ENCODE measurements at regions not wholly inside any gene's neighbourhood (a gene's known extent, or its start where the extent isn't known, plus 50 kb on each side); places are given as distances from the start of the nearest gene placed in this dataset.

DNA sequence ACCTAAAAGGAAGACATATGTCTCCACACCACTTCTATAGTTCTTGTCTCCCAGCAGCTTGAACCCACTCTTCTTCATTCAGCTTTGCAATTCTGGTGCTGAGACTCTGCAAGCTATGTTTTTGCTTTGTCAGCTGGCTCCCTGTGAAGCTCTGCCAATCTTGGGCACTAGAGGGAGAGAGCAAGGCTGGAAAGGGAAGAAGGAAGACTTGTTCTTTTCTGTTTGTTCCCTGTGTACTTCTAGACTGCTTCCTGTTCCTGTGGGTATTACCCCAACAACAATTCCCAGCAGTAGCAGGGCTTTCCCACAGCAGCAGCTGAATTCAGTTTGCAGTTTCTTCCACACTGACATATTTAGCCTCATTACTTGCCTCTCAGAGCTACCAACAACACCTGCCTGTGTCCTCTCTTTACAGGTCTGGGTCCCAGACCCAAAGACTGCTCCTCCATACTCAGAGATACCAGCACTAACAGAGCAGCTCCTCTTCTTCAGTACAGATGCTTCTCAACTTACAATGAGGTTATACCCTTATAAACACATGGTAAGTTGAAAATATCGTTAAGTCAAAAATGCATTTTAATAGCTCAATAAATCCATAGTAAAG lies 275.2 kb upstream of the NEGR1 start:
- peak; percentile 22 for DNase-seq (ENCODE audit: low read depth, low spot score)

DNA sequence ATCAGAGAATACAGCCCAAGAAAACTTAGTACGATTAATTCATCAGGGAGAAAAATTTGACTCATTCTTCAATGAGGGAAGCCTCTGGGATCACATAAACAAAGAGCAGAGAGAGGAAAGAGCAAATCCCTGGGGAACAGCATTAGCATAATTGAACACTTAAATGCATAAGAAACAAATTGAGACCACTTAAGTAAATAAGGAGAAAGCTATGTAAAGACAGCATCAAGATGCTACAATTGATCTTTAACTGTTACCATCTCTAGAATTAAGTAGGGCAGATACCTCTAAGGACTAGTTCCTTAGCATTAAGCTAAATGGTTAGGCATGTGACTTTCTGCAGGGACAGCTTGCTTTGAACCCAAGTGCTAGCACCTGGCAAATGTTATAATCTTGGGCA lies 265.1 kb upstream of the NEGR1 start:
- DNase-seq (ENCODE audit: low read depth, low spot score): no peak
- H3K4me3 ChIP-seq (ENCODE audit: low read length): no peak overlapping the region

More for the DNA sequence above, 275.2 kb upstream of the NEGR1 start:
- no peak overlapping the region for H3K4me3 ChIP-seq (ENCODE audit: low read length)

DNA sequence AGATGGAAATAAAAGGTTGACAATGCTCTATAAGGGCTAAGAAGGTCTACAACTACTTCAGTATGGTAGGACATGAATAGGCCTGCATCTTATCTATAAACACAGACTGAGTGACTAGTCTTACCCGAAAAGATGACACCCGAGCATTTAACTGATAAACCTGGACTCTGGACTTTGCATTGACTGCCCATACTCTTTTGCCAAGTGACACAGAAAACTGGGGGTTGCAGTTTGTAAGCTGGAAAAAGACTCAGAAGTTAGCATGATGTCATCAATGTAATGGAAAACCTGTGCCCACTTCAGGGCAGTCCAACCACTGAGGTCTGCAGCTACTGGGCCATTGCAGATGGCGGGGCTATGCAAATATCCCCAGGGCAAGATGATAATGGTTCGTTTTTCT lies 258.3 kb upstream of the NEGR1 start:
- no peak overlapping the region for H3K4me3 ChIP-seq (ENCODE audit: low read length)

DNA sequence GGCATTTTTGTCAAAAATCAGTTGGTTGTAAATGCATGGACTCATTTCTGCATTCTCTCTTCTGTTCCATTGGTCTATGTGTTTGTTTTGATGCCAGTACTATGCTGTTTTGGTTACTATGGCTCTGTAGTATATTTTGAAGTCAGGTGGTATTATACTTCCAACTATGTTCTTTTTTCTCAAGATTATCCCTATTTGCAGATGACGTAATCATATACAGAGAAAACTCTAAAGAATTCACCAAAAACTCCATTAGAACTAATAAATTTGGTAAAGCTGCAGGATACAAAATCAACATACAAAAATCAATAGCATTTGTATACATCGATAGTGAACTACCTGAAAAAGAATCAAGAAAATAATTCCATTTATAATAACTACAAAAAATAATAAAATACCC lies 253.1 kb upstream of the NEGR1 start:
- no peak for DNase-seq (ENCODE audit: low read depth, low spot score)
- H3K4me3 ChIP-seq (ENCODE audit: low read length): no peak overlapping the region

More for the DNA sequence above, 258.3 kb upstream of the NEGR1 start:
- no peak for DNase-seq (ENCODE audit: low read depth, low spot score)

DNA sequence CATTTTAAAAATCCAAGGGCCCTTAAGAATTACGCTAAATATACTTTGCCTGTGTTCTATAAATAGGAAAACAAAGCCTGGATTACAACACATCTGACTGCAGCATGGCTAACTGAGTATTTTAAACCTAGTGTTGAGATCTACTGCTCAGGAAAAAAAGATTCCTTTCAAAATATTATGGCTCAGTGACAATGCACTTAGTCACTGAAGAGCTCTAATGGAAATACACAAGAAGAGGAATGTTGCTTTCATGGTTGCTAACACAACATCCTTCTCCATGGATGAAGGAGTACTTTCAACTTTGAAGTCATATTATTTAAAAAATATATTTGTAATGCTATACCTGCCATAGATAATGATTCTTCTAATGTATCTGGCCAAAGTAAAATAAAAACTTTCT lies 248.3 kb upstream of the NEGR1 start:
- no peak for DNase-seq (ENCODE audit: low read depth, low spot score)
- H3K4me3 ChIP-seq (ENCODE audit: low read length): no peak overlapping the region

DNA sequence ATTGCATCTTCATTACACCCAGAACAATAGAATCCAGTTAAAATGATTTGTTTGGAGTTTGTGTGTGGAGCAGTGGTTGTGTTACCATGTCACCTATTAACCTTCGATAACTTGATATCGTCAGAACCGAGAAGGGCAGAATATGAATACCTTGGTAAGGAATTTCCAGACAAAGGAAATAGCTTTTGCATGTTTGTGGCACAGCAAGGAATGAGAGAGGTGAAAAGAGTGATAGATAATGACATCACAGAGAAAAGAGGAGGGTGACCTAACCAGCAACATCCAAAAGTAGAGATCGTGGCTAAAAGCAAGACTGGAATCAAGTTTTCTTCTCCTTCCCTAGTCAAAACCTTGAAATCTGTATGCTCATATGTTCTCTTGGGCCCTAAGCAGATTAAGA lies 244.6 kb upstream of the NEGR1 start:
- H3K4me3 ChIP-seq (ENCODE audit: low read length): no peak overlapping the region
- no peak for DNase-seq (ENCODE audit: low read depth, low spot score)

DNA sequence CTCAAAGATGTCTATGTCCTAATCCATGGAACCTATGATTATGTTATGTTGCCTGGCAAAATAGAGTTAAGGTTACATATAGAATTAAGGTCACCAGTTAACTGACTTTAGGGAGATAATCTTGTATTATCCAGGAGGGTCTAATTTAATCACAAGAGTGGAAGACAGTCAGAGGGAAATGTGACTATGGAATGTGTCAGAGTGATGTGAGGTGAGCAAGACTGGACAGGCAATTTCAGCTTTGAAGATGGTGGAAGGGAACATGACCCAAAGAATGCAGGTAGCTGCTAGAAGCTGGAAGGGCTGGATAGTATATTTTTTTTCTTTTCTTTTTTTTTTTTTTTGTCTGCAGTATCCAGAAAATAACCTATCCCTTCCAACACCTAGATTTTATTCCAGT lies 241.7 kb upstream of the NEGR1 start:
- no peak overlapping the region for H3K4me3 ChIP-seq (ENCODE audit: low read length)
- no peak for DNase-seq (ENCODE audit: low read depth, low spot score)

DNA sequence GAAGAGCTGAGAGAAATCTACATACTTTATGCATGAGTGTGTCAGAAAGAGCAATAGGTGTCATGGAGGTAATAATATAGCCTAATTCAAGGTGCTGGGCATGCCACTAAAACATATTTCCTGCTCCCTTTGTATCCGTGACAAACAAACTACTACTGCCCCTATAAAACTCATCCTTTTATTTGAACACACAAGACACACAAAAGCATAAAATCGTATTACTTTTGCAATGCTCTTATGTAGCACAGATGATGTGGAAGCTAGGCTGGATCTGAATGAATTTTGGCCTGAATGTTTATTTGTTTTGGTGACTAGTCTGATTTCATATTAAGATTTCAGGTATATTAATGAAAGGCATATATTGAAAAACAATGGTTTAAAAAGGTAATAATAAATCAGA lies 239.3 kb upstream of the NEGR1 start:
- no peak for DNase-seq (ENCODE audit: low read depth, low spot score)
- no peak overlapping the region for H3K4me3 ChIP-seq (ENCODE audit: low read length)

DNA sequence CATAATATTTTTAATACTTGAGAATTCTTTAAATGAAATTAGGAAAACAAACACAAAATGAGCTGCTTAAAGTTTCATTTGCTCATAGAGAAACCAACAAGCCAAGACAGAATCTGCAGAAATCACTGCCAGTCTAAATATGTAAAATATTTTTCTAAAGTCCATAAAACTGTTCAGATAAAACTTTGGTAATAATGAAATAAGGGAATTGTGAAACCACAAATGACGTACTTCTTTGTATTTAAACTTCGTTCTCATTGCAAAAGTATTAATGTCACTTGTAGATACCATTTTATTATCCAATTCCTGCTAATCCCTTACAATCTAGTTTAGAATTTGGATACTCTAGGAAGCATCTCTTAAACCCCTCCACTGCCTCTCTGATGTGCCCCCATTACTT lies 234.5 kb upstream of the NEGR1 start:
- no peak overlapping the region for H3K4me3 ChIP-seq (ENCODE audit: low read length)
- no peak for DNase-seq (ENCODE audit: low read depth, low spot score)

DNA sequence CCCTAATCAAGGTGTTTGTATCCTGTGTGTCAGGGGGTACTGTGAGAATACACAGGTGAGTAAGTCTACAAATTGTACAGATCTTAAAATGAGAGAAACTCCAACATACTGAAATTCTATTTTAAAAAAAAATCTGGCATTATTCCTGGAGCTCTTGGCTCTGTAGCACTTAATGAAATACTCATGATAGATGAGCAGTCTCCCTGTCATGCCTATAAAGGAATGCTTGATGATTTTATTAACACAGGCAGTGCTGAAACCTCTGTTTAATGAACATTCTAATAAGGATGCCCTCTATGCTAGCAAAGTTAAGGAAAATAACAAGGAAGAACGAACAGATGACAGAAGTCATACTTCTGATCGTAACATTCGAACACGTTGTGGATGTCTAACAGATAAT lies 233.9 kb upstream of the NEGR1 start:
- no peak for DNase-seq (ENCODE audit: low read depth, low spot score)
- no peak overlapping the region for H3K4me3 ChIP-seq (ENCODE audit: low read length)

DNA sequence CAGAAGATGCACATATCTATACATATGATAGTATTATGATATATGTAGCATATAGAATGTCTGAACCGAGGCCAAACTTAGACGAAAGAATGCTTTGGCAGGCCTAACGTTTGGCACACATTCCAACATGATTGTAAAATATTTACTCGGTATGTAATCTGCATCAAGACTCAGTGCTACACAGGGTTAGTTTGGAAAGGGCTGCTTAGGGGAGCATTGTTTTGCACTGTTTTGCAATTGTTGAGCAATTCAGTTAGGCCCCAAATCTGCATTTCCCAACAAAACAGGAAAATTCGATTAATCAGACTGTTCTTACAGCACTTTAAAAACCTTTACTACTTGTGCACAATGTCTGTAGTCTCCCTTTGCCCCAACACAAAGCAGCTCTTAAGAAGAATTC lies 216.0 kb upstream of the NEGR1 start:
- no peak overlapping the region for H3K4me3 ChIP-seq (ENCODE audit: low read length)
- DNase-seq (ENCODE audit: low read depth, low spot score): no peak

DNA sequence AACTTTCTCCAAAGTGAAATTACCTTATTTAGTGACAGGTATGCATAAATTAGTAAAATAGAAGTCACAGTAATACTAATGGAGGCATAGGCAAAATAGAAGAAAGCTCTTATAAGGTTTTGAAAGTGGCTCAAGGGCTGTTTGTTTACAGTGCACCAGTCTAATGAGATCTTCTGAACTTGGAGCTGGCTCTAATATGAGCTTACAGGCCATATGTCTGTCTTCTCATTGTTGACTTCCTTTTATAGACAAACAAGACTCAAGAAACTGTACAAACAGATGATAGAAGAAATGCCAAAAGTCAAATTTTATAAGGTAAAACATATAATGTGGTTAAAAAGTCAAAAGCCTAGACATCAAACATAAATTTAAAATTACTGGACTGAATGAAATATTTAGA lies 207.5 kb upstream of the NEGR1 start:
- no peak for DNase-seq (ENCODE audit: low read depth, low spot score)
- no peak overlapping the region for H3K4me3 ChIP-seq (ENCODE audit: low read length)

DNA sequence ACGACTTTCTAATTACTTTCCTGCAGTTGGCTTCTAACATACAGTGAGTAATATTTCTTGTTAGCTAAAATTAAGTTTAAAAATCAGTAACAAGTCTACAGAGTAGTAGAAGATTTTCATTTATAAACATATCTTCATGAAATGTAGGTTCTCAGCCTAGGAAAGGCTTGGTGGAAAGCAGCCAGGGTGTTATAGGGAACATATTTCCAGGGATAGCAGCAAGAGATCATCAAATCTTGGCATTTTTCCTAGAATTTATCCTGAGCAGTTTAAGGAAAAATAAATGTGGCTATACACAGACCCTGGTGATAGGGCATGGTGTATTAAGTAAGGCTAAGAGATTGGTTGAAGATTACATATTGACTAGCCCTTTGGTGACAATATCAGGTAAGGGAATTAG lies 203.5 kb upstream of the NEGR1 start:
- DNase-seq (ENCODE audit: low read depth, low spot score): no peak
- H3K4me3 ChIP-seq (ENCODE audit: low read length): no peak overlapping the region

DNA sequence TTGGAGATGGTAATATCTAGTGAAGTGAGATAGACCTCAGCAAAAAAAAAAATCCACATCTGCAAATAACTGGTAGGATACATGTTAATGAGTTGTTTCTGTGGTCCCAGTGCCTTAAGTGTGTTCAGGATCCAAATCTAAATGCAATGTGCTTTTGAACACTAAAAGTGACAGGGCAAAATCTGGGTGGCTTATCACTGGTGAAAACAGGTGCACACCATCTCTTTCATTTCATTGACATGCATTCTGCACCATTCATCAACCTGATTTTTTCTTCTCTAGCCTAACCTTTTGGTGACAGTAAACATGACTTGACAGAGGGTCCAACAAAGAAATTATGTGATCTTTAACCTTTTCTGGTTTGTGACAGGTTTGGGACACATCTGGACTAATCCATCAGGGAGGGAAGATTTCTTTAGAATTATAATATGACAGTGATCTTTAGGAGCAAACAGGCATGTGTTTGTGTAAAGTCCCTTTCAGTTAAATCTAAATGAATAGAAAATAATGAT lies 201.6 kb upstream of the NEGR1 start:
- DNase-seq (ENCODE audit: low read depth, low spot score): no peak
- H3K4me3 ChIP-seq (ENCODE audit: low read length): no peak overlapping the region

DNA sequence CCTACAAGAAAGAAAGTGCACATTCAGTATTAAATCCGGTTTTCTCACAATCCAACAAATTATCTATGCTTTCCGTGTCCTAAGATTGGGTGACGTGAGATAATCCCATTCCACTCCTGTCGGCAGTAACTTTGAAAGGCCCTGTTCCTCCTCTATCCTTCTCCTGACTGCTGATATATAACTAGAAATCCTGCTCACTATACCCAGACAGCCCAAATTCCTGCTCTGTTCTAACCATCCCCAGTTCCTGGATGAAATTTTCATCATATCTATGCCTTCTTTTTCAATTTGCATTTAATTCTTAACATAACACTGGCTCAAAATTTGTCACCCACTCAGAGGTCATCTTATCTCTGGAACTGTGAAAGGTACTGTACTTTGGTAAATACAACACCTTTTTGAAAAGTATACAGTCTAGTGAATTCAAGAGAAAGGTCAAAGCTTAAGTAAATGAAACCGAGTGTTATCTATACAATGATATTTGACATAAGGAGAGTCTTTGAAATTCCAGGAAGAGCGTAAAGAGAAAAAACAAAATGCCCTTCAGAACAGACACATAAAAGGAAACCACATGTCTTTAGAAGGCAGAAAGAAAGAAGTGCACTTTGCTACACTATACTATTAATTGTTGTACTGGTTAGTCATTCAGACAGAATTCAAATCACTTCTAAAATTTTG lies 200.5 kb upstream of the NEGR1 start:
- no peak for DNase-seq (ENCODE audit: low read depth, low spot score)
- H3K4me3 ChIP-seq (ENCODE audit: low read length): no peak overlapping the region

DNA sequence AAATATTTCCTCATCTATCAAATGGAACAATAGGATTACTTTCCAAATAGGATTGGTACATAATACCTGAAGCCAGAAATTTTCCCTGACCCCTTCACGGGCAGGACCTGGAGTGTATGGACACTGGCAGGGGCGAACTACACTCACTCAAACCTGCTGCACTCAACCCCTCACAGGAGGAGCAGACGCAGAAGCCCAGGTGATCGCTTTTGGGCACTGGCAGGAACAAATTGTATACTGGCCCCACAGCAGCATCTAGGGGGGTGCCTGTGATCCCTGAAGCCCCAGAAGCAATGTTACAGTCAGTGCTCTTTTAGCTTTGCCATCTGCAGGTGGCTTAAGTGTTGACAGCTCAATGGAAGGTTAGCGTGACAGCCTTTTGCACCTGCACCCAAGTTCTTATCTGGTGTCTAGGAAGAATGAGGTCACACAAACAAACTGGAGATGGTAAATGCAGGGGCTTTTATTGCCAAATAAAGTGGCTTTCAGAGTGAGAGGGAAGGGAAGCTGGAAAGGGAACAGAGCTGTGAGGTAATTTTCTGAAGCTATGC lies 199.2 kb upstream of the NEGR1 start:
- no peak for DNase-seq (ENCODE audit: low read depth, low spot score)

DNA sequence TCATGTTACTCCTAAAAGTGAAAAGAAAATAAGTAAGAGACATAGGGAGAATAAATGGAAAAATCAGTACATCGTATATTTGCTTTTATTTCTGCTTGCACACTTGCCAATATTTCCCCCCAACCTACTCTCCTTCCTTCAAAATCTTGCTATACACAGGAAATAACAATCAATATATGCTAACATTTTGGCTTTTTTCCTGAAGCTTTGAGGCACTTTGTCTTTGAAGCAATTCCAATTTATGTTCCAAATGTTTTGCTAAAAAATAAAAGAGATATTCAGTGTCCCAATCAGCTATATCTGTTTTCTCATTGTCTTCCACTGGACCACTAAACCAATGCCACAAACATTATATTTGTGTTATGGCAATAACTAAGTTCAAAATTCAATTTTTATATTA lies 184.0 kb upstream of the NEGR1 start:
- DNase-seq (ENCODE audit: low read depth, low spot score): no peak
- no peak overlapping the region for H3K4me3 ChIP-seq (ENCODE audit: low read length)

More for the DNA sequence above, 199.2 kb upstream of the NEGR1 start:
- H3K4me3 ChIP-seq (ENCODE audit: low read length): no peak overlapping the region

DNA sequence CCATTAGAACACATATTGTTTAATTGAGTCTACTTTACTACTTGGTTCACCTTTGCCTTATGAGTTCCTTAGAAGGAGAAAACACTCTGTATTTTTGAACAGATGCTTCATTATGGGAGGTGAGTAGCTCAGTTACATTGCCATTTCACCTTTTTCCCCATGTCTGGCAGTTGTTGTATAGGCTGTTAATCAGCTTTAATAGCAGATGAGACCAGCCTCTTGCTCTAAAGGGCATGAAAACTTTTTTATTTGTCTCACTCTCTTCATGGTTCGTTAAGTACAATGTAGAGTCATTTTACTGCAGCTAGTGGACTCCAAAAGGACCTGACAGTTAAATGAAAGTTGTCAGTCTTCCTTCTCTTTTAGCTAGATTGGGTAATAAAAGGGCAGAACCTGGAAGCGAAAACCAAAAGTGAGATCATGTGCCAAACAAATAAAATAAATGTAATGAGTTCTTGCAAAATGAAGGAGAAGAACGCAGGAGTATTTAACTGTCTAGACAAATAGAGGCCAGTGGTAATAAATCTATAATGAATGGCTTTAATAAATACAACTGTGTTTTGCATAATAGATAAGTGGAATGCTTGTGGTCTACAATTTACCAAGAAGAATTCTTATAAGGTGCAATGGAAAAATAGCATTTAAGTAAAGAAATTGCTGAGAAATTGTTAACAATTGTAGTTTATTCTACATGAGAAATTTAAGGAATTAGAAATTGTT lies 180.0 kb upstream of the NEGR1 start:
- H3K4me3 ChIP-seq (ENCODE audit: low read length): no peak overlapping the region
- no peak for DNase-seq (ENCODE audit: low read depth, low spot score)

DNA sequence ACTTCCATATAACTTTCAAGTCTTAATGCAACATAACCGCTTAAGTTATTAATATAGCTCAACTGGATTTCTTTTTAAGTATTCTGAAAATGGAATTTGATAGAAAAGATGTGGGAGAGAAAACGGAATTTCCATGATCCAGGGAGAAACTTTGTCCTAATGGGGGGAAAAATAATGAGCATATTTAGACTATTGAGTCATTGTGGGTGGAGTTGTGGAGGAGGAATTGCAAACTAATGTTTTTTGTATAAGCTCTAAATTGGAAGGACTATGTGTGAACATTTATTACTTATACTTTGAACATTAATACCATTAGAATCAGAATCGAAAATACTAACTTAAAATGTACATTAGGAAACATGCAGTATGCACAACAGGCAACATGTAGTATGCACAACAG lies 159.9 kb upstream of the NEGR1 start:
- H3K4me3 ChIP-seq (ENCODE audit: low read length): no peak overlapping the region
- no peak for DNase-seq (ENCODE audit: low read depth, low spot score)

DNA sequence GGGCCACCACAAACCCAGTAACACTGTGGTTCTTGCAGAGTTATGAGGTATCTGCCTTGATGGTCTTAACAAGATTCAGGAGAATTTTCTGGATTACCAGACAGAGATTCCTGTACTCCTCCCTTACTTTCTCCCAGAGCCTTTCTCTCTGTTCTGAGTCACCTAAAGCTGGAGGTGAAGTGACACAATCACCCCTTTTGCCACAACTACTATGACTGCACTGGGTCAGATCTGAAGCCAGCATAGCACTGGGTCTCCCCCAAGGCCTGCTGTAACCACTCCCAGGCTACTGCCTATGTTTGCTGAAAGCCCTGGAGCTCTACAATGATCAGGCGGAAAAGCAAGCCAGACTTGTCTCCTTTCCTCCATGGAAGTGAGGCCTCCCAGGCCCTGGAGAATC lies 156.7 kb upstream of the NEGR1 start:
- DNase-seq (ENCODE audit: low read depth, low spot score): no peak
- no peak overlapping the region for H3K4me3 ChIP-seq (ENCODE audit: low read length)

Data from Jurkat, Clone E6-1 (cell line).